Colonic mucosa (tissue), 4 donors: ENCODE measurements at regions not wholly inside any gene's neighbourhood (a gene's known extent, or its start where the extent isn't known, plus 50 kb on each side); places are given as distances from the start of the nearest gene placed in this dataset.
"Not testable (repeated sequence)": the region's sequence is repeated elsewhere in the genome, so short reads cannot be mapped to it uniquely, and the experiment has no call there.

ENCODE experiments used
- DNase-seq: peaks from one replicate; pipeline ENCODE4 v3.0.0-alpha.2; 2020
- H3K27ac ChIP-seq: fragments of 200-600 bp; one replicate; pipeline ENCODE4 v1.8.0; 2021
- H3K27me3 ChIP-seq: fragments of 200-600 bp; one replicate; pipeline ENCODE4 v1.8.0; 2021
- H3K36me3 ChIP-seq: fragments of 200-600 bp; one replicate; pipeline ENCODE4 v1.8.0; 2021
- H3K4me1 ChIP-seq: fragments of 200-600 bp; one replicate; pipeline ENCODE4 v1.8.0; 2021; ENCODE audit warnings: mild to moderate bottlenecking
- H3K4me3 ChIP-seq: fragments of 200-600 bp; one replicate; pipeline ENCODE4 v1.8.0; 2021
- H3K9ac ChIP-seq, 2 donors: one replicate each; pipeline ENCODE4 v1.7.0; 2013; ENCODE audit warnings: control low read depth in 2 of 2, low read depth in 2 of 2, low read length in 2 of 2
- H3K9me3 ChIP-seq: fragments of 200-600 bp; one replicate; pipeline ENCODE4 v1.8.0; 2021
- CTCF ChIP-seq: fragments of 200-600 bp; IDR thresholded peaks from one replicate; pipeline ENCODE4 v1.8.0; 2022; ENCODE audit warnings: antibody characterized with exemption, mild to moderate bottlenecking
- intact Hi-C: fragments of 100-400 bp; cut with DNase I; formaldehyde crosslinking; loops from one replicate; pipeline ENCODE4 v1.14.1; 2022
- donor health status: healthy.
- donor health status: DM: no; HTN: no; CAD: no.
- donor health status: DM: no; HTN: no; CAD: no.

GRCh38 chr1:116195077-116195868, 84.1 kb downstream of the MAB21L3 start:
- Histone ChIP-seq H3K27me3 (no peaks in the 10 kb centered on the region), H3K4me3 (no peak overlapping the region), H3K27ac (peak overlapping the region; percentile 1), H3K36me3 (no peaks in the 10 kb centered on the region), H3K9ac (peak overlapping the region in 1 of 2 donors; percentile 22), H3K4me1 (peaks cover 3% of the 10 kb centered on the region), H3K9me3 (no peaks in the 10 kb centered on the region)
- intact Hi-C loops: no loop called here
- peak; percentile 2 for DNase-seq
- TF ChIP-seq CTCF: no peak

GRCh38 chr1:116200343-116200742, 89.1 kb downstream of the MAB21L3 start:
- H3K9me3 ChIP-seq, H3K27me3 ChIP-seq, H3K4me1 ChIP-seq, H3K27ac ChIP-seq, H3K36me3 ChIP-seq, H3K9ac ChIP-seq, DNase-seq, H3K4me3 ChIP-seq, intact Hi-C loops: not testable (repeated sequence)

GRCh38 chr1:116201911-116202310, 90.7 kb downstream of the MAB21L3 start:
- no peaks in the 10 kb centered on the region for H3K27me3 ChIP-seq
- intact Hi-C loops: no loop called here
- no peaks in the 10 kb centered on the region for H3K9me3 ChIP-seq
- H3K4me3 ChIP-seq: no peak overlapping the region
- no peak overlapping the region for H3K27ac ChIP-seq
- no peak overlapping the region for H3K9ac ChIP-seq
- no peaks in the 10 kb centered on the region for H3K4me1 ChIP-seq
- no peaks in the 10 kb centered on the region for H3K36me3 ChIP-seq
- DNase-seq: no peak
- no peak for TF ChIP-seq CTCF

GRCh38 chr1:116203181-116203723, 92.1 kb downstream of the MAB21L3 start:
- DNase-seq: no peak
- H3K36me3 ChIP-seq: no peaks in the 10 kb centered on the region
- no peak overlapping the region for H3K27ac ChIP-seq
- no peak overlapping the region for H3K4me3 ChIP-seq
- no peaks in the 10 kb centered on the region for H3K9me3 ChIP-seq
- H3K27me3 ChIP-seq: no peaks in the 10 kb centered on the region
- TF ChIP-seq CTCF: no peak
- H3K9ac ChIP-seq: no peak overlapping the region
- intact Hi-C loops: no loop called here
- H3K4me1 ChIP-seq: no peaks in the 10 kb centered on the region

GRCh38 chr1:116203920-116204319, 92.7 kb downstream of the MAB21L3 start:
- no peak overlapping the region for H3K27ac ChIP-seq
- intact Hi-C loops: no loop called here
- no peaks in the 10 kb centered on the region for H3K9me3 ChIP-seq

More at GRCh38 chr1:116203920-116204319, 92.7 kb downstream of the MAB21L3 start:
- no peak for TF ChIP-seq CTCF
- Histone ChIP-seq H3K27me3 (no peaks in the 10 kb centered on the region), H3K9ac (no peak overlapping the region), H3K36me3 (no peaks in the 10 kb centered on the region), H3K4me3 (no peak overlapping the region), H3K4me1 (no peaks in the 10 kb centered on the region)
- no peak for DNase-seq
